ENCODE measurements at regions not wholly inside any gene's neighbourhood (a gene's known extent, or its start where the extent isn't known, plus 50 kb on each side); places are given as distances from the start of the nearest gene placed in this dataset.
"Not testable (repeated sequence)": the region's sequence is repeated elsewhere in the genome, so short reads cannot be mapped to it uniquely, and the experiment has no call there.

- no peaks in the 10 kb centered on the region for H3K4me1 ChIP-seq (ENCODE audit: control insufficient read depth, insufficient read depth, low read length, poor library complexity, severe bottlenecking)
- H3K27ac ChIP-seq (ENCODE audit: insufficient read depth, low read length, poor library complexity, severe bottlenecking), result no peak overlapping the region
- no peaks in the 10 kb centered on the region for H3K27me3 ChIP-seq (replicated peaks; ENCODE audit: control insufficient read depth, insufficient read depth, low read length, poor library complexity, severe bottlenecking)
These were observed 362.4 kb upstream of the PKN2 start for GRCh38 chr1:88321706-88322105.

DNA sequence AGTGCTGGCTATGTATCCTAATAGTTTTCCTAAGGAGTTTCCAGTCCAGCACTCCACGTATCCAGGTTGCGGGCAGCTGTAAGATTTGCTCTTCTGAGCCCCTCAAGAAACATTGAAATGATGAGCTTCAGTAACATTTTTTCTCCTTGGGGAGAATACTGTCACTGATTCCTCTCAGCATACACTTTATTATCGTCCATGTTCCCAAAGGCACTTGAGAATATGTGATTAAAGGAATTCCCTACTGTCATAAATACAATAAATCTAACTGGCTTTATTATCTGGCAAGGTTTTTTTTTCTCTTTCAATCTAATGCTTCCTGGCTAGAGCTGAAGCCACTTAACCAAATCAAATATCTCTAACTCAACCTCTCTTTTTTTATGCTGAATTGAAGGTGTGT lies 359.2 kb upstream of the PKN2 start:
- Histone ChIP-seq H3K27me3 (replicated peaks; ENCODE audit: control insufficient read depth, insufficient read depth, low read length, poor library complexity, severe bottlenecking) (no peaks in the 10 kb centered on the region), H3K36me3 (ENCODE audit: control insufficient read depth, insufficient read depth, low read length) (no peaks in the 10 kb centered on the region), H3K4me3 (ENCODE audit: insufficient read depth, low read depth, low read length, poor library complexity, severe bottlenecking) (no peak overlapping the region), H3K27ac (ENCODE audit: insufficient read depth, low read length, poor library complexity, severe bottlenecking) (no peak overlapping the region), H3K4me1 (ENCODE audit: control insufficient read depth, insufficient read depth, low read length, poor library complexity, severe bottlenecking) (no peaks in the 10 kb centered on the region), H3K9me3 (ENCODE audit: control insufficient read depth, low read length) (no peaks in the 10 kb centered on the region)
- DNase-seq, result no peak

More at GRCh38 chr1:88321706-88322105, 362.4 kb upstream of the PKN2 start:
- no peaks in the 10 kb centered on the region for H3K36me3 ChIP-seq (ENCODE audit: control insufficient read depth, insufficient read depth, low read length)
- no peaks in the 10 kb centered on the region for H3K9me3 ChIP-seq (ENCODE audit: control insufficient read depth, low read length)
- DNase-seq, result no peak
- H3K4me3 ChIP-seq (ENCODE audit: insufficient read depth, low read depth, low read length, poor library complexity, severe bottlenecking), result no peak overlapping the region

DNA sequence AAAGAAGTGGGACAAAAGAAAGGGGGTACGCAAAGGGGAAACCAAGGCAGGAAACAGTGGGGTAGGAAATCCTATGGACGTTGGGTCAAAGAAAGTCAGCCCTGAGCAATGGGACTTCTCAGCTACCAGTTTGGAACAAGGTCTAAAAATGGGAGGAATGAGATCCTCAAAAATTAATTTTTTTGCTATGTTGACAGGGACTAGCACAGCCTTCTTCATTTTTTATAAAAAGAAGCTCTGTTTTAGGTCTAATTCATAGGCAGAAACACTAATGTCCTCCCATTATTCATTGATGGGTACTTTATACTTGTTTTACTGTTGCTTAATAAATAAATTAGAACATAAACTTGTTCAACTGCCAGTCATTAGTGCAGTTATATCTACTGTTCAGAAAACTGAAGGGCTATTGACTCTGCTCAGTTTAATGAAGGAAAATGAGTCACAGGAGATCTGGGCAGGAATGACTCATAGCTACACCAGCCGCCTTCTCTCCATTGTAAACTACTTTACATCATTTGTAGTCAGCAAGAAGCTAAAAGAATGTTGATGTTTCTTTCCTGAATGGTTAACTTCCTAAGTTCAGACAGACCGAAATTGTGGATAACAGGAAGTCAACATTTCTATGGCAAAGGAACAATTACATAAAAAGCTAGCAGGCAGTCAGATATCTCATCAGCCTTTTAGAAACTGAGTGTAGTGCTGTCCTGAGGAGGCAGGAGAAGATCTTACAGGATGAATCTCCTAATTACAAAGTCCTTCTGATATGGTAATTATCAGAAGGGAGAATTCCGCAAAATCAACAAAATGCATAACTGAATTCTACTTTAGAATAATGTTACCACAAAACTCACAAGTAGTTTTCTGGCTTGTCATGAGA lies 356.4 kb upstream of the PKN2 start:
- Histone ChIP-seq H3K36me3 (ENCODE audit: control insufficient read depth, insufficient read depth, low read length) (no peaks in the 10 kb centered on the region), H3K4me1 (ENCODE audit: control insufficient read depth, insufficient read depth, low read length, poor library complexity, severe bottlenecking) (no peaks in the 10 kb centered on the region), H3K27me3 (replicated peaks; ENCODE audit: control insufficient read depth, insufficient read depth, low read length, poor library complexity, severe bottlenecking) (no peaks in the 10 kb centered on the region), H3K9me3 (ENCODE audit: control insufficient read depth, low read length) (no peaks in the 10 kb centered on the region), H3K4me3 (ENCODE audit: insufficient read depth, low read depth, low read length, poor library complexity, severe bottlenecking) (no peak overlapping the region), H3K27ac (ENCODE audit: insufficient read depth, low read length, poor library complexity, severe bottlenecking) (no peak overlapping the region)
- DNase-seq, result no peak

DNA sequence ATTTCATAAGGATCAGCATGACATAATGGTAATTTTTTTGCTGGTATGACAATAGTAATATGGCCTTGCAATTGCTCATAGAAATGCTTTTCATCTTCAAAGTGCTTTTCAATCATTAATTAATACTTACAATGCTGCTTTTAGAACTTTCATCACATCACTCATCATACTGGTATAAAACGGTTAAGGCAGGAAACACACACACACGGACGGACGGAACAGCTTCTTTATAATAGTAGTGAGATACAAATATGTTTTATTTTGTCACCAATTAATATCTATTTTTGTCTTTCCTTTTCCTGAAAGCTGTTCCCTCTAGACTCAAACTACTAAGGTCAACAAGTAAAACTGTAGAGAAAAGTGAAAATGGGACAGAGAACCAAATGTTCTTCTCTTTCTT lies 353.9 kb upstream of the PKN2 start:
- H3K27me3 ChIP-seq (replicated peaks; ENCODE audit: control insufficient read depth, insufficient read depth, low read length, poor library complexity, severe bottlenecking), result no peaks in the 10 kb centered on the region
- H3K4me1 ChIP-seq (ENCODE audit: control insufficient read depth, insufficient read depth, low read length, poor library complexity, severe bottlenecking), result no peaks in the 10 kb centered on the region
- H3K36me3 ChIP-seq (ENCODE audit: control insufficient read depth, insufficient read depth, low read length), result no peaks in the 10 kb centered on the region
- DNase-seq, result no peak
- no peak overlapping the region for H3K27ac ChIP-seq (ENCODE audit: insufficient read depth, low read length, poor library complexity, severe bottlenecking)
- H3K4me3 ChIP-seq (ENCODE audit: insufficient read depth, low read depth, low read length, poor library complexity, severe bottlenecking), result no peak overlapping the region
- H3K9me3 ChIP-seq (ENCODE audit: control insufficient read depth, low read length), result no peaks in the 10 kb centered on the region

DNA sequence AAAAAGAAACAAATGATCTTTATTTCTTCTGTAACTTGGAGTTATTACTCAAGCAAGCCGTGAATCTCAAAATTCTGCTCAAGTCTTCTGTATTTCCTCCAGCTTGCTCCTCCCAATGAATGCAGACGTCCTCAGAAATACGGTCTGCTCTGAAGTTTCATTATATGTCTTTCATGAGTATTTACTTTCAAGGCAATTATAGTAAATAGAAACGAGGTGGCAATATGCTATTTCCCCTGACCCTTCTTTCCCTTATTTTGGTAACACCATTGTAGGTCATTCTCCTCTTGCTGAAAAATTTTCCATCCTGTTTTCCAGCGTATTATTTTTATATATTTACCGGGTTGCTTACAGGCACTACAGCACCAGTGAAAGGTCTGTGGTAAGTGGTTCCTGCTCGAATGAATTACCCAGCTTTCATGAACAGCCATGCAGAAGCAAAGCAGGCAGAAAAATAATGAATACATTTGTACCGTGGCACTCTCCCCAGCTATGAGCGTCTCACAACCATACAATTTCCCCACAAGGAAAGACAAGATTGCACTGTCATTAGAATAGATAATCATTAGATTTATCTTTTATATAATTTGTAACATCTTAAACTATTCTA lies 350.9 kb upstream of the PKN2 start:
- Histone ChIP-seq H3K36me3 (ENCODE audit: control insufficient read depth, insufficient read depth, low read length) (no peaks in the 10 kb centered on the region), H3K4me3 (ENCODE audit: insufficient read depth, low read depth, low read length, poor library complexity, severe bottlenecking) (no peak overlapping the region), H3K9me3 (ENCODE audit: control insufficient read depth, low read length) (no peaks in the 10 kb centered on the region), H3K27me3 (replicated peaks; ENCODE audit: control insufficient read depth, insufficient read depth, low read length, poor library complexity, severe bottlenecking) (no peaks in the 10 kb centered on the region), H3K4me1 (ENCODE audit: control insufficient read depth, insufficient read depth, low read length, poor library complexity, severe bottlenecking) (no peaks in the 10 kb centered on the region), H3K27ac (ENCODE audit: insufficient read depth, low read length, poor library complexity, severe bottlenecking) (no peak overlapping the region)
- DNase-seq, result no peak

GRCh38 chr1:88341447-88341846 lies 342.6 kb upstream of the PKN2 start:
- Histone ChIP-seq H3K9me3 (ENCODE audit: control insufficient read depth, low read length) (no peaks in the 10 kb centered on the region), H3K4me1 (ENCODE audit: control insufficient read depth, insufficient read depth, low read length, poor library complexity, severe bottlenecking) (no peaks in the 10 kb centered on the region), H3K27me3 (replicated peaks; ENCODE audit: control insufficient read depth, insufficient read depth, low read length, poor library complexity, severe bottlenecking) (no peaks in the 10 kb centered on the region), H3K36me3 (ENCODE audit: control insufficient read depth, insufficient read depth, low read length) (no peaks in the 10 kb centered on the region), H3K4me3 (ENCODE audit: insufficient read depth, low read depth, low read length, poor library complexity, severe bottlenecking) (no peak overlapping the region), H3K27ac (ENCODE audit: insufficient read depth, low read length, poor library complexity, severe bottlenecking) (no peak overlapping the region)
- DNase-seq, result no peak

DNA sequence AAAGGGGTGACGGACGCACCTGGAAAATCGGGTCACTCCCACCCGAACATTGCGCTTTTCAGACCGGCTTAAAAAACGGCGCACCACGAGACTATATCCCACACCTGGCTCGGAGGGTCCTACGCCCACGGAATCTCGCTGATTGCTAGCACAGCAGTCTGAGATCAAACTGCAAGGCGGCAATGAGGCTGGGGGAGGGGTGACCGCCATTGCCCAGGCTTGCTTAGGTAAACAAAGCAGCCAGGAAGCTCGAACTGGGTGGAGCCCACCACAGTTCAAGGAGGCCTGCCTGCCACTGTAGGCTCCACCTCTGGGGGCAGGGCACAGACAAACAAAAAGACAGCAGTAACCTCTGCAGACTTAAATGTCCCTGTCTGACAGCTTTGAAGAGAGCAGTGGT lies 342.0 kb upstream of the PKN2 start:
- DNase-seq; H3K27ac ChIP-seq (ENCODE audit: insufficient read depth, low read length, poor library complexity, severe bottlenecking); H3K27me3 ChIP-seq (replicated peaks; ENCODE audit: control insufficient read depth, insufficient read depth, low read length, poor library complexity, severe bottlenecking); H3K4me1 ChIP-seq (ENCODE audit: control insufficient read depth, insufficient read depth, low read length, poor library complexity, severe bottlenecking); H3K36me3 ChIP-seq (ENCODE audit: control insufficient read depth, insufficient read depth, low read length); H3K4me3 ChIP-seq (ENCODE audit: insufficient read depth, low read depth, low read length, poor library complexity, severe bottlenecking); H3K9me3 ChIP-seq (ENCODE audit: control insufficient read depth, low read length): not testable (repeated sequence)

DNA sequence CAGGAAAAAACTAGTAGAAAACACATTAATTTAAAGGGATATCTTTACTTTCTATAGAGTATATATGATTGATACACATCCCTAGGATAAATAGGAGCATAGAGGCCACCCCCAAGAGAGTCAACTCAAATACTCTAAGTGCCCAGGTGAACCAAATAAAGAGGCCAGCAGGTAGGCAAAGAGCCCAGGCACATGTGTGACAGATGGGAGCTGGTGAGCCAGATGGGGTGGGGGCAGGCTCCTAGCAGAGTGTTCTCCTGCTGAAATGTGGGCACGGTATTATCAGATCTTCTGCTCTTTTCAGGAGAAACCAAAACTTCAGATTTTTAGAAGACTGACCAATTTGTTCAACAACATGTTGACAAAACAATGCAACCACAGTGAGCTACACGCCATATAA lies 333.4 kb upstream of the PKN2 start:
- H3K27ac ChIP-seq (ENCODE audit: insufficient read depth, low read length, poor library complexity, severe bottlenecking), result no peak overlapping the region
- H3K9me3 ChIP-seq (ENCODE audit: control insufficient read depth, low read length), result no peaks in the 10 kb centered on the region
- no peak for DNase-seq
- no peak overlapping the region for H3K4me3 ChIP-seq (ENCODE audit: insufficient read depth, low read depth, low read length, poor library complexity, severe bottlenecking)
- H3K36me3 ChIP-seq (ENCODE audit: control insufficient read depth, insufficient read depth, low read length), result no peaks in the 10 kb centered on the region
- H3K4me1 ChIP-seq (ENCODE audit: control insufficient read depth, insufficient read depth, low read length, poor library complexity, severe bottlenecking), result no peaks in the 10 kb centered on the region
- no peaks in the 10 kb centered on the region for H3K27me3 ChIP-seq (replicated peaks; ENCODE audit: control insufficient read depth, insufficient read depth, low read length, poor library complexity, severe bottlenecking)

- no peak overlapping the region for H3K27ac ChIP-seq (ENCODE audit: insufficient read depth, low read length, poor library complexity, severe bottlenecking)
- no peaks in the 10 kb centered on the region for H3K27me3 ChIP-seq (replicated peaks; ENCODE audit: control insufficient read depth, insufficient read depth, low read length, poor library complexity, severe bottlenecking)
- H3K9me3 ChIP-seq (ENCODE audit: control insufficient read depth, low read length), result no peaks in the 10 kb centered on the region
- no peaks in the 10 kb centered on the region for H3K36me3 ChIP-seq (ENCODE audit: control insufficient read depth, insufficient read depth, low read length)
- no peak for DNase-seq
- no peak overlapping the region for H3K4me3 ChIP-seq (ENCODE audit: insufficient read depth, low read depth, low read length, poor library complexity, severe bottlenecking)
- H3K4me1 ChIP-seq (ENCODE audit: control insufficient read depth, insufficient read depth, low read length, poor library complexity, severe bottlenecking), result no peaks in the 10 kb centered on the region
These were observed 332.1 kb upstream of the PKN2 start for GRCh38 chr1:88351960-88352359.

- no peaks in the 10 kb centered on the region for H3K27me3 ChIP-seq (replicated peaks; ENCODE audit: control insufficient read depth, insufficient read depth, low read length, poor library complexity, severe bottlenecking)
- H3K27ac ChIP-seq (ENCODE audit: insufficient read depth, low read length, poor library complexity, severe bottlenecking), result no peak overlapping the region
- H3K4me1 ChIP-seq (ENCODE audit: control insufficient read depth, insufficient read depth, low read length, poor library complexity, severe bottlenecking), result no peaks in the 10 kb centered on the region
- no peak overlapping the region for H3K4me3 ChIP-seq (ENCODE audit: insufficient read depth, low read depth, low read length, poor library complexity, severe bottlenecking)
- no peaks in the 10 kb centered on the region for H3K36me3 ChIP-seq (ENCODE audit: control insufficient read depth, insufficient read depth, low read length)
- no peaks in the 10 kb centered on the region for H3K9me3 ChIP-seq (ENCODE audit: control insufficient read depth, low read length)
- no peak for DNase-seq
These were observed 329.8 kb upstream of the PKN2 start for GRCh38 chr1:88354256-88354655.

All from effector memory CD4-positive, alpha-beta T cell (primary cell).